H1 (cell line): ENCODE measurements at regions not wholly inside any gene's neighbourhood (a gene's known extent, or its start where the extent isn't known, plus 50 kb on each side); places are given as distances from the start of the nearest gene placed in this dataset.

Experiments used
- CTCF ChIA-PET: fragments of 300-600 bp; sonication (Branson Sonifier 250); formaldehyde crosslinking; loops from one replicate; lab custom pipeline; 2021; ENCODE audit not compliant: partially characterized antibody; lab: Charles Lee
- POLR2A ChIA-PET: fragments of 300-600 bp; sonication (Branson Sonifier 250); formaldehyde crosslinking; loops from one replicate; lab custom pipeline; 2021; ENCODE audit warnings: inconsistent platforms; ENCODE audit not compliant: partially characterized antibody; lab: Charles Lee
- DNase-seq, 2 experiments: peaks; one replicate each; pipeline versions ENCODE4 v3.0.0 to v3.0.0-alpha.2; 2010 to 2022; ENCODE audit warnings: low spot score in 2 of 2, low read depth in 1 of 2, mixed read lengths in 1 of 2
- FAIRE-seq: peaks from 2 replicates; lab custom pipeline; 2011; peaks lifted over from hg19 to GRCh38; lab: Jason Lieb, UNC
- H2AFZ ChIP-seq: 2 replicates; pipeline ENCODE4 v1.8.1; 2012; ENCODE audit warnings: low read length, inconsistent platforms
- H2AK5ac ChIP-seq: 2 replicates; pipeline ENCODE4 v1.6.1; 2013; ENCODE audit warnings: low read depth, low read length
- H2BK120ac ChIP-seq: replicated peaks from 2 replicates; pipeline ENCODE3; 2013; ENCODE audit warnings: low read depth, low read length, inconsistent platforms
- H2BK12ac ChIP-seq: 2 replicates; pipeline ENCODE4 v1.6.1; 2013; ENCODE audit warnings: low read depth, low read length
- H2BK15ac ChIP-seq: 2 replicates; pipeline ENCODE4 v1.6.1; 2013; ENCODE audit warnings: low read length
- H2BK20ac ChIP-seq: 2 replicates; pipeline ENCODE4 v1.6.1; 2013; ENCODE audit warnings: low read length
- H2BK5ac ChIP-seq: 2 replicates; pipeline ENCODE4 v1.6.1; 2013; ENCODE audit warnings: low read depth, low read length
- H3K14ac ChIP-seq: 2 replicates; pipeline ENCODE4 v1.6.1; 2013; ENCODE audit warnings: inconsistent platforms; ENCODE audit not compliant: insufficient read length
- H3K18ac ChIP-seq: 2 replicates; pipeline ENCODE4 v1.6.1; 2013; ENCODE audit warnings: low read length; ENCODE audit errors: extremely low read depth
- H3K23ac ChIP-seq: 2 replicates; pipeline ENCODE4 v1.6.1; 2013; ENCODE audit warnings: inconsistent platforms; ENCODE audit not compliant: insufficient read length
- H3K23me2 ChIP-seq: 2 replicates; pipeline ENCODE4 v1.6.1; 2013; ENCODE audit warnings: low read depth, low read length
- H3K27ac ChIP-seq: 2 replicates; pipeline ENCODE4 v1.6.1; 2011; ENCODE audit warnings: low read depth, low read length, inconsistent platforms
- H3K27me3 ChIP-seq, 4 experiments: replicated peaks in 1 of 4; 1 replicate in 1 of 4; 2 replicates in 3 of 4; pipeline versions ENCODE4 v1.6.1 to v1.8.1; 2011 to 2013; ENCODE audit warnings: low read length in 3 of 4, mild to moderate bottlenecking in 3 of 4, inconsistent platforms in 2 of 4, mixed read lengths in 2 of 4, moderate library complexity in 1 of 4; ENCODE audit not compliant: control insufficient read depth in 3 of 4, insufficient read depth in 3 of 4; ENCODE audit errors: extremely low read depth in 1 of 4
- H3K36me3 ChIP-seq, 4 experiments: 2 replicates each; pipeline versions ENCODE4 v1.6.1 to v1.8.1; 2011 to 2013; ENCODE audit warnings: mild to moderate bottlenecking in 4 of 4, low read length in 3 of 4, moderate library complexity in 2 of 4, control low read depth in 1 of 4, inconsistent platforms in 1 of 4; ENCODE audit not compliant: insufficient read depth in 4 of 4, control insufficient read depth in 2 of 4
- H3K4ac ChIP-seq: replicated peaks from 2 replicates; pipeline ENCODE3; 2013; ENCODE audit warnings: low read length, low read depth, mixed read lengths, inconsistent platforms; ENCODE audit not compliant: insufficient read length
- H3K4me1 ChIP-seq, 4 experiments: replicated peaks in 1 of 4; 1 replicate in 1 of 4; 2 replicates in 3 of 4; pipeline versions ENCODE4 v1.6.1 to v1.8.1; 2011 to 2013; ENCODE audit warnings: low read length in 3 of 4, inconsistent platforms in 2 of 4, mixed read lengths in 1 of 4; ENCODE audit not compliant: insufficient read depth in 4 of 4, control insufficient read depth in 3 of 4
- H3K4me2 ChIP-seq, 2 experiments: 2 replicates each; pipeline versions ENCODE4 v1.6.1 to v1.8.1; 2011 to 2013; ENCODE audit warnings: low read depth in 2 of 2, low read length in 2 of 2, control low read depth in 1 of 2, inconsistent platforms in 1 of 2, mild to moderate bottlenecking in 1 of 2; ENCODE audit not compliant: insufficient read depth in 1 of 2
- H3K4me3 ChIP-seq, 4 experiments: fragments of 200-600, 300-600 bp in 1 of 4; sonication (generic), shearing (Covaris generic), sonication (Bioruptor Twin) in 1 of 4; 2 replicates each; pipeline versions ENCODE4 v1.5.1 to v1.8.1; 2011 to 2016; ENCODE audit warnings: low read length in 4 of 4, low read depth in 3 of 4, control low read depth in 2 of 4, inconsistent platforms in 2 of 4, mild to moderate bottlenecking in 2 of 4, mixed read lengths in 1 of 4, moderate library complexity in 1 of 4; ENCODE audit not compliant: insufficient read depth in 2 of 4; ENCODE audit errors: extremely low read depth in 1 of 4
- H3K56ac ChIP-seq: replicated peaks from 2 replicates; pipeline ENCODE3; 2013; ENCODE audit warnings: low read depth, mild to moderate bottlenecking, mixed read lengths, low read length, inconsistent platforms; ENCODE audit not compliant: insufficient read length
- H3K79me1 ChIP-seq: 2 replicates; pipeline ENCODE4 v1.6.1; 2013; ENCODE audit warnings: low read depth, low read length, control low read depth
- H3K79me2 ChIP-seq, 2 experiments: 2 replicates each; pipeline versions ENCODE4 v1.6.1 to v1.8.1; 2012 to 2013; ENCODE audit warnings: low read length in 2 of 2, mild to moderate bottlenecking in 2 of 2, inconsistent platforms in 1 of 2; ENCODE audit not compliant: insufficient read depth in 2 of 2, control insufficient read depth in 1 of 2
- H3K9ac ChIP-seq, 4 experiments: replicated peaks in 1 of 4; 1 replicate in 1 of 4; 2 replicates in 3 of 4; pipeline versions ENCODE4 v1.6.1 to v1.8.1; 2011 to 2013; ENCODE audit warnings: low read depth in 3 of 4, low read length in 3 of 4, control low read depth in 2 of 4, mild to moderate bottlenecking in 2 of 4, moderate library complexity in 2 of 4, inconsistent platforms in 1 of 4; ENCODE audit errors: extremely low read depth in 1 of 4
- H3K9me3 ChIP-seq, 2 experiments: 2 replicates each; pipeline versions ENCODE4 v1.6.1 to v1.8.1; 2012 to 2013; ENCODE audit warnings: mild to moderate bottlenecking in 2 of 2, moderate library complexity in 2 of 2, control low read depth in 1 of 2, inconsistent platforms in 1 of 2, low read depth in 1 of 2, low read length in 1 of 2, mixed read lengths in 1 of 2; ENCODE audit not compliant: insufficient read depth in 2 of 2
- H4K20me1 ChIP-seq, 2 experiments: replicated peaks in 1 of 2; 2 replicates each; pipeline versions ENCODE3 to v1.8.1; 2011 to 2013; ENCODE audit warnings: inconsistent platforms in 2 of 2, low read length in 2 of 2, mild to moderate bottlenecking in 1 of 2; ENCODE audit not compliant: insufficient read depth in 2 of 2, control insufficient read depth in 1 of 2
- H4K5ac ChIP-seq: 2 replicates; pipeline ENCODE4 v1.6.1; 2013; ENCODE audit warnings: low read length, low read depth, mixed read lengths, inconsistent platforms; ENCODE audit not compliant: insufficient read length
- H4K8ac ChIP-seq: 2 replicates; pipeline ENCODE4 v1.8.0; 2013; ENCODE audit warnings: mild to moderate bottlenecking, moderate library complexity, low read length, inconsistent platforms; ENCODE audit not compliant: insufficient read depth; ENCODE audit errors: extremely low read depth
- H4K91ac ChIP-seq: replicated peaks from 2 replicates; pipeline ENCODE3; 2013; ENCODE audit warnings: low read length, mixed read lengths, inconsistent platforms; ENCODE audit not compliant: insufficient read length
- BCL11A ChIP-seq, 2 experiments: IDR thresholded peaks; one replicate each; pipeline ENCODE4 v1.6.1; 2011; ENCODE audit warnings: low read depth in 2 of 2, low read length in 2 of 2, mild to moderate bottlenecking in 2 of 2
- CREB1 ChIP-seq: IDR thresholded peaks from 2 replicates; pipeline ENCODE4 v1.6.1; 2012; ENCODE audit warnings: inconsistent platforms
- EZH2 ChIP-seq: fragments of 200-600 bp; sonication (generic); IDR thresholded peaks from 2 replicates; pipeline ENCODE4 v1.7.1; 2012; ENCODE audit warnings: low read depth, mild to moderate bottlenecking, moderate library complexity, low read length, inconsistent platforms; ENCODE audit not compliant: severe bottlenecking
- NANOG ChIP-seq: IDR thresholded peaks from 2 replicates; pipeline ENCODE4 v1.6.1; 2011; ENCODE audit warnings: low read length, low read depth, mild to moderate bottlenecking, inconsistent platforms; ENCODE audit not compliant: insufficient read depth, poor library complexity, severe bottlenecking
- NRF1 ChIP-seq: IDR thresholded peaks from 2 replicates; pipeline ENCODE4 v1.6.1; 2011; ENCODE audit warnings: mild to moderate bottlenecking, low read depth, low read length, improper control_type of control experiment
- RNF2 ChIP-seq: fragments of 200-900, 300-1000 bp; sonication (generic); IDR thresholded peaks from 2 replicates; pipeline ENCODE4 v1.7.1; 2016; ENCODE audit warnings: borderline replicate concordance, low read depth, mild to moderate bottlenecking, antibody characterized with exemption, low read length; ENCODE audit not compliant: poor library complexity, severe bottlenecking; ENCODE audit errors: missing control alignments
- SIRT6 ChIP-seq: IDR thresholded peaks from one replicate; pipeline ENCODE4 v1.7.1; 2012; ENCODE audit warnings: low read length, inconsistent platforms
- SIX5 ChIP-seq: IDR thresholded peaks from 2 replicates; pipeline ENCODE4 v1.6.1; 2011; ENCODE audit warnings: mild to moderate bottlenecking, low read depth, low read length
- SP1 ChIP-seq: IDR thresholded peaks from 2 replicates; pipeline ENCODE4 v1.6.1; 2011; ENCODE audit warnings: low read depth, low read length
- SP2 ChIP-seq: IDR thresholded peaks from 2 replicates; pipeline ENCODE4 v1.6.1; 2012; ENCODE audit warnings: mild to moderate bottlenecking, low read length, inconsistent platforms
- SP4 ChIP-seq: IDR thresholded peaks from 2 replicates; pipeline ENCODE4 v1.6.1; 2012; ENCODE audit warnings: low read length, inconsistent platforms
- SRF ChIP-seq: IDR thresholded peaks from 2 replicates; pipeline ENCODE4 v1.6.1; 2011; ENCODE audit warnings: mild to moderate bottlenecking, low read depth, low read length, moderate library complexity
- WGBS, 2 experiments: shearing (Covaris generic) in 1 of 2; methylation state at CpG; one replicate each; pipeline versions ENCODE4 v1.1.6 to v1.1.7; 2013 to 2015; ENCODE audit warnings: low lambda C conversion rate in 2 of 2, mixed read lengths in 2 of 2, inconsistent platforms in 1 of 2, low coverage in 1 of 2, missing lambda C conversion rate in 1 of 2; ENCODE audit not compliant: insufficient replicate concordance in 2 of 2, insufficient coverage in 1 of 2, insufficient read length in 1 of 2; ENCODE audit errors: extremely low coverage in 1 of 2, missing lambda C conversion rate in 1 of 2; 5-methylcytosine and 5-hydroxymethylcytosine counted together
- TF ChIP-seq, protein P1 (sequence below): IDR thresholded peaks from 2 replicates; pipeline ENCODE4 v1.6.1; 2012; ENCODE audit warnings: inconsistent platforms
- TF ChIP-seq, protein P2 (sequence below): IDR thresholded peaks from 2 replicates; pipeline ENCODE4 v1.6.1; 2012; ENCODE audit warnings: inconsistent platforms

DNA sequence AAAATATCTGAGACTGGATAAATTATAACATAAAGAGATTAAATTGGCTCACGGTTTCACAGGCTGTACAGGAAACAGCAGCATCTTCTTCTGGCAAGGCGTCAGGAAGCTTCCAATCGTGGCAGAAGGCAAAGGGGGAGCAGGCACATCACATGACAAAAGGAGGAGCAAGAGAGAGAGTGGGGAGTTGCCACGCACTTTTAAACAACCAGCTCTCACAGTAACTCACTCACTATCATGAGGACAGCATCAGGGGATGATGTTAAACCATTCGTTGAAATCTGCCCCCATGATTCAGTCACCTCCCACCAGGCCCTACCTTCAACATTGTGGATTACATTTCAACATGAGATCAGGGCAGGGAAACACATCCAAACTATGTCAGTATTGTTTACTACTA, 114.5 kb upstream of the SPATA16 start:
- Histone ChIP-seq H2BK5ac (no peak overlapping the region), H3K79me1 (no peaks in the 10 kb centered on the region), H3K36me3 (no peaks in the 10 kb centered on the region), H3K4me2 (no peak overlapping the region), H3K14ac (no peak overlapping the region), H2AK5ac (no peak overlapping the region), H2BK12ac (no peak overlapping the region), H2BK20ac (no peak overlapping the region), H4K20me1 (no peaks in the 10 kb centered on the region), H4K91ac (no peak overlapping the region), H3K23me2 (no peaks in the 10 kb centered on the region), H3K56ac (no peak overlapping the region), H4K5ac (no peak overlapping the region), H3K27ac (no peak overlapping the region), H3K18ac (no peak overlapping the region), H2BK15ac (no peak overlapping the region), H2BK120ac (no peak overlapping the region), H3K9me3 (no peaks in the 10 kb centered on the region), H3K27me3 (no peaks in the 10 kb centered on the region), H3K4ac (no peak overlapping the region), H3K23ac (no peak overlapping the region), H3K9ac (no peak overlapping the region), H3K4me3 (no peak overlapping the region), H4K8ac (no peak overlapping the region), H2AFZ (no peak overlapping the region), H3K4me1 (peaks cover 0 to 5% (median 0%) of the 10 kb centered on the region in 4 experiments; a peak in 1 of 7 replicates), H3K79me2 (no peaks in the 10 kb centered on the region)
- no peak for FAIRE-seq
- CTCF ChIA-PET: interaction anchor here (1.5 kb wide), 1 partner anchor 9 kb away, joined by 3 read pairs; no protein-coding TSS in a partner anchor
- no peak for TF ChIP-seq SP1
- TF ChIP-seq RNF2: no peak
- TF ChIP-seq NANOG: no peak
- TF ChIP-seq SP2: no peak
- TF ChIP-seq, protein P1, sequence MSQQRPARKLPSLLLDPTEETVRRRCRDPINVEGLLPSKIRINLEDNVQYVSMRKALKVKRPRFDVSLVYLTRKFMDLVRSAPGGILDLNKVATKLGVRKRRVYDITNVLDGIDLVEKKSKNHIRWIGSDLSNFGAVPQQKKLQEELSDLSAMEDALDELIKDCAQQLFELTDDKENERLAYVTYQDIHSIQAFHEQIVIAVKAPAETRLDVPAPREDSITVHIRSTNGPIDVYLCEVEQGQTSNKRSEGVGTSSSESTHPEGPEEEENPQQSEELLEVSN: no peak
- TF ChIP-seq BCL11A (IDR thresholded peaks at IDR 0.05; ENCODE audit: low read depth in 2 of 2, low read length in 2 of 2): no peak
- no peak for TF ChIP-seq NRF1
- TF ChIP-seq CREB1: no peak
- TF ChIP-seq SIRT6: no peak
- TF ChIP-seq, protein P2, sequence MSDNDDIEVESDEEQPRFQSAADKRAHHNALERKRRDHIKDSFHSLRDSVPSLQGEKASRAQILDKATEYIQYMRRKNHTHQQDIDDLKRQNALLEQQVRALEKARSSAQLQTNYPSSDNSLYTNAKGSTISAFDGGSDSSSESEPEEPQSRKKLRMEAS: no peak
- TF ChIP-seq SP4: no peak
- no peak for TF ChIP-seq SIX5
- no peak for TF ChIP-seq EZH2
- no peak for TF ChIP-seq SRF
- DNase-seq: no peak
- 90% methylated on average over 5 of the region's 5 CpGs; no CpG with 5 or more reads in 1 of the 2 experiments for WGBS, 2 experiments
- POLR2A ChIA-PET: no interaction called here
